Trophoblast cell (in vitro differentiated cells and primary cell): ENCODE measurements at regions not wholly inside any gene's neighbourhood (a gene's known extent, or its start where the extent isn't known, plus 50 kb on each side); places are given as distances from the start of the nearest gene placed in this dataset.

Experiments used
- DNase-seq, 2 donors: peaks; one replicate each; pipeline ENCODE4 v3.0.0-alpha.2; 2016
- H2AFZ ChIP-seq: 2 replicates; pipeline ENCODE4 v1.6.1; 2013; ENCODE audit warnings: low read length, moderate library complexity, mild to moderate bottlenecking; ENCODE audit not compliant: insufficient read depth, poor library complexity
- H2AK5ac ChIP-seq: 2 replicates; pipeline ENCODE4 v1.6.1; 2013; ENCODE audit warnings: mild to moderate bottlenecking, low read length
- H2BK120ac ChIP-seq: 2 replicates; pipeline ENCODE4 v1.6.1; 2013; ENCODE audit warnings: low read length, mild to moderate bottlenecking, moderate library complexity; ENCODE audit not compliant: insufficient read depth, poor library complexity
- H2BK12ac ChIP-seq: 2 replicates; pipeline ENCODE4 v1.6.1; 2013; ENCODE audit warnings: mild to moderate bottlenecking, low read length, moderate library complexity
- H2BK5ac ChIP-seq: 2 replicates; pipeline ENCODE4 v1.6.1; 2013; ENCODE audit warnings: low read length, low read depth, moderate library complexity, mild to moderate bottlenecking; ENCODE audit not compliant: poor library complexity
- H3K14ac ChIP-seq: 2 replicates; pipeline ENCODE4 v1.6.1; 2013; ENCODE audit warnings: mild to moderate bottlenecking, low read length
- H3K18ac ChIP-seq: 2 replicates; pipeline ENCODE4 v1.6.1; 2013; ENCODE audit warnings: mild to moderate bottlenecking, low read length
- H3K23ac ChIP-seq: 2 replicates; pipeline ENCODE4 v1.6.1; 2013; ENCODE audit warnings: low read length
- H3K27ac ChIP-seq: 2 replicates; pipeline ENCODE4 v1.5.1; 2013; ENCODE audit warnings: low read depth, mild to moderate bottlenecking, inconsistent platforms, low read length, moderate library complexity
- H3K27me3 ChIP-seq: 2 replicates; pipeline ENCODE4 v1.6.1; 2013; ENCODE audit warnings: inconsistent platforms, mild to moderate bottlenecking, low read length, moderate library complexity; ENCODE audit not compliant: insufficient read depth
- H3K36me3 ChIP-seq, 2 experiments: 1 replicate in 1 of 2; 2 replicates in 1 of 2; pipeline ENCODE4 v1.6.1; 2013; ENCODE audit warnings: low read length in 2 of 2, mild to moderate bottlenecking in 2 of 2, moderate library complexity in 1 of 2; ENCODE audit not compliant: insufficient read depth in 2 of 2, control insufficient read depth in 1 of 2
- H3K4ac ChIP-seq: 2 replicates; pipeline ENCODE4 v1.6.1; 2013; ENCODE audit warnings: low read depth, mild to moderate bottlenecking, low read length, moderate library complexity
- H3K4me1 ChIP-seq, 2 experiments: 1 replicate in 1 of 2; 2 replicates in 1 of 2; pipeline ENCODE4 v1.6.1; 2013; ENCODE audit warnings: low read length in 2 of 2, mild to moderate bottlenecking in 2 of 2, moderate library complexity in 1 of 2; ENCODE audit not compliant: insufficient read depth in 2 of 2, control insufficient read depth in 1 of 2
- H3K4me2 ChIP-seq: 2 replicates; pipeline ENCODE4 v1.6.1; 2013; ENCODE audit warnings: inconsistent platforms, mild to moderate bottlenecking, low read length, moderate library complexity
- H3K4me3 ChIP-seq: 2 replicates; pipeline ENCODE4 v1.5.1; 2013; ENCODE audit warnings: mild to moderate bottlenecking, low read depth, low read length, inconsistent platforms
- H3K79me1 ChIP-seq: one replicate; pipeline ENCODE4 v1.6.1; 2013; ENCODE audit warnings: low read length
- H3K79me2 ChIP-seq: 2 replicates; pipeline ENCODE4 v1.6.1; 2013; ENCODE audit warnings: low read length, mild to moderate bottlenecking; ENCODE audit not compliant: control insufficient read depth, insufficient read depth, poor library complexity
- H3K9ac ChIP-seq: 2 replicates; pipeline ENCODE4 v1.6.1; 2013; ENCODE audit warnings: mild to moderate bottlenecking, low read length
- H3K9me3 ChIP-seq: 2 replicates; pipeline ENCODE4 v1.6.1; 2013; ENCODE audit warnings: low read depth, mild to moderate bottlenecking, control low read depth, inconsistent platforms, low read length; ENCODE audit not compliant: insufficient read depth
- H4K12ac ChIP-seq: 2 replicates; pipeline ENCODE4 v1.6.1; 2013; ENCODE audit warnings: low read depth, mild to moderate bottlenecking, low read length, moderate library complexity
- H4K8ac ChIP-seq: 2 replicates; pipeline ENCODE4 v1.6.1; 2013; ENCODE audit warnings: low read depth, mild to moderate bottlenecking, low read length, moderate library complexity
- H4K91ac ChIP-seq: one replicate; pipeline ENCODE4 v1.6.1; 2013; ENCODE audit warnings: low read depth, mild to moderate bottlenecking, low read length, moderate library complexity
- WGBS: extraction: QIAGEN DNeasy Blood & Tissue Kit; methylation state at CpG from one replicate; pipeline ENCODE4 v1.1.7; 2013; ENCODE audit warnings: missing lambda C conversion rate; ENCODE audit not compliant: insufficient read length, insufficient coverage; ENCODE audit errors: extremely low coverage; 5-methylcytosine and 5-hydroxymethylcytosine counted together

GRCh38 chr5:144032375-144032774 lies 138.1 kb downstream of the YIPF5 start:
- H4K91ac ChIP-seq, result no peak overlapping the region
- H2AFZ ChIP-seq, result no peak overlapping the region
- H4K12ac ChIP-seq, result no peak overlapping the region
- no peak overlapping the region for H3K23ac ChIP-seq
- DNase-seq, result no peak
- H2BK12ac ChIP-seq, result no peak overlapping the region
- H3K27me3 ChIP-seq, result no peaks in the 10 kb centered on the region
- no peaks in the 10 kb centered on the region for H3K79me1 ChIP-seq
- H3K4me1 ChIP-seq, result no peaks in the 10 kb centered on the region
- no peaks in the 10 kb centered on the region for H3K36me3 ChIP-seq
- no peaks in the 10 kb centered on the region for H3K9me3 ChIP-seq
- WGBS, result no CpG with 5 or more reads among the region's 6 CpGs
- H3K4ac ChIP-seq, result no peak overlapping the region
- H2AK5ac ChIP-seq, result no peak overlapping the region
- no peaks in the 10 kb centered on the region for H3K79me2 ChIP-seq
- H4K8ac ChIP-seq, result no peak overlapping the region
- no peak overlapping the region for H3K9ac ChIP-seq
- no peak overlapping the region for H2BK5ac ChIP-seq
- H3K27ac ChIP-seq, result no peak overlapping the region
- H3K4me2 ChIP-seq, result no peak overlapping the region
- no peak overlapping the region for H3K14ac ChIP-seq
- no peak overlapping the region for H3K18ac ChIP-seq
- H2BK120ac ChIP-seq, result no peak overlapping the region
- H3K4me3 ChIP-seq, result no peak overlapping the region

GRCh38 chr5:144033486-144033885 lies 137.0 kb downstream of the YIPF5 start:
- Histone ChIP-seq H3K36me3 (no peaks in the 10 kb centered on the region), H3K18ac (no peak overlapping the region), H3K4me3 (no peak overlapping the region), H3K27ac (no peak overlapping the region), H3K4me2 (no peak overlapping the region), H4K91ac (no peak overlapping the region), H3K4me1 (no peaks in the 10 kb centered on the region), H3K9me3 (no peaks in the 10 kb centered on the region), H2BK12ac (no peak overlapping the region), H4K12ac (no peak overlapping the region), H3K9ac (no peak overlapping the region), H3K79me2 (no peaks in the 10 kb centered on the region), H3K14ac (no peak overlapping the region), H2AFZ (no peak overlapping the region), H2BK120ac (no peak overlapping the region), H4K8ac (no peak overlapping the region), H3K27me3 (no peaks in the 10 kb centered on the region), H2BK5ac (no peak overlapping the region), H2AK5ac (no peak overlapping the region), H3K4ac (no peak overlapping the region), H3K23ac (no peak overlapping the region), H3K79me1 (no peaks in the 10 kb centered on the region)
- no peak for DNase-seq
- no CpG with 5 or more reads among the region's 3 CpGs for WGBS

- Histone ChIP-seq H2AK5ac (no peak overlapping the region), H3K4ac (no peak overlapping the region), H4K91ac (no peak overlapping the region), H3K4me2 (no peak overlapping the region), H3K9me3 (no peaks in the 10 kb centered on the region), H2BK12ac (no peak overlapping the region), H3K79me1 (no peaks in the 10 kb centered on the region), H4K12ac (no peak overlapping the region), H3K27me3 (no peaks in the 10 kb centered on the region), H3K14ac (no peak overlapping the region), H3K4me3 (no peak overlapping the region), H4K8ac (no peak overlapping the region), H2AFZ (no peak overlapping the region), H3K27ac (no peak overlapping the region), H2BK120ac (no peak overlapping the region), H2BK5ac (no peak overlapping the region), H3K9ac (no peak overlapping the region), H3K79me2 (no peaks in the 10 kb centered on the region), H3K23ac (no peak overlapping the region), H3K18ac (no peak overlapping the region), H3K4me1 (no peaks in the 10 kb centered on the region), H3K36me3 (no peaks in the 10 kb centered on the region)
- WGBS, result no CpG with 5 or more reads among the region's 4 CpGs
- DNase-seq, result no peak
Measured at GRCh38 chr5:144035046-144035740, 135.3 kb downstream of the YIPF5 start.

GRCh38 chr5:144036476-144036875 lies 134.0 kb downstream of the YIPF5 start:
- H3K4ac ChIP-seq, result no peak overlapping the region
- no peaks in the 10 kb centered on the region for H3K79me2 ChIP-seq
- H3K36me3 ChIP-seq, result no peaks in the 10 kb centered on the region
- no peaks in the 10 kb centered on the region for H3K27me3 ChIP-seq
- H3K9me3 ChIP-seq, result no peaks in the 10 kb centered on the region
- no peaks in the 10 kb centered on the region for H3K4me1 ChIP-seq
- H2AFZ ChIP-seq, result no peak overlapping the region
- no peak overlapping the region for H2BK120ac ChIP-seq
- H2AK5ac ChIP-seq, result no peak overlapping the region
- H2BK5ac ChIP-seq, result no peak overlapping the region
- no peak overlapping the region for H2BK12ac ChIP-seq
- H3K4me2 ChIP-seq, result no peak overlapping the region
- H3K14ac ChIP-seq, result no peak overlapping the region
- no peak overlapping the region for H3K4me3 ChIP-seq
- no peak overlapping the region for H4K8ac ChIP-seq
- H3K27ac ChIP-seq, result no peak overlapping the region
- no peak for DNase-seq
- no peak overlapping the region for H4K91ac ChIP-seq
- no peak overlapping the region for H4K12ac ChIP-seq
- H3K18ac ChIP-seq, result no peak overlapping the region
- WGBS, result no CpG with 5 or more reads among the region's 3 CpGs
- no peak overlapping the region for H3K23ac ChIP-seq
- H3K79me1 ChIP-seq, result no peaks in the 10 kb centered on the region
- no peak overlapping the region for H3K9ac ChIP-seq
